ENCODE measurements at regions not wholly inside any gene's neighbourhood (a gene's known extent, or its start where the extent isn't known, plus 50 kb on each side); places are given as distances from the start of the nearest gene placed in this dataset.

DNA sequence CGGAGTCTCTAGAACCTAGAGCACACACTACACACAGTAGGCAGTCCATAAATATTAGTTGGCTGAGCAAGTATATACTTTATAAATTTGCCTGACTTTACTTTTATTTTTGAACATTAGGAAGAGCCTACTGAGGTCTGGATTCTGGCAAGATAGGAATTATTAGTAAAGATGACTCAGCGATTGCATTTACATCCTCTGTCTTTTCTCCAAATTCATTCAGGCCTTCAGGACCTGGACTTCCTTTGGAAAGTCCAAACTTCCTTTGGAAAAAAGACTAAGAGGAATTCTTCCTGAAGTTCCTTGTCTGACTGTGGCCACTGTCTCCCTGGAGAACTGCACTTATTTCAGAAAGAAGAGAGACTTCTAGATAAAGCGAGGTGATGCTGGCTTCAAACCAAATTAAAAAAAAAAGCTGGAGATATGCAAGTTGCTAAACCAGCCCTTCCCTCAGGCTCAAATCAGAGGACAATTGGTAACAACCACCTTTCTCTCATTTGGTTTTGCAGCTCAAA lies 251.3 kb downstream of the GAS1 start:
- DNase-seq (ENCODE audit: low spot score), result no peak

DNA sequence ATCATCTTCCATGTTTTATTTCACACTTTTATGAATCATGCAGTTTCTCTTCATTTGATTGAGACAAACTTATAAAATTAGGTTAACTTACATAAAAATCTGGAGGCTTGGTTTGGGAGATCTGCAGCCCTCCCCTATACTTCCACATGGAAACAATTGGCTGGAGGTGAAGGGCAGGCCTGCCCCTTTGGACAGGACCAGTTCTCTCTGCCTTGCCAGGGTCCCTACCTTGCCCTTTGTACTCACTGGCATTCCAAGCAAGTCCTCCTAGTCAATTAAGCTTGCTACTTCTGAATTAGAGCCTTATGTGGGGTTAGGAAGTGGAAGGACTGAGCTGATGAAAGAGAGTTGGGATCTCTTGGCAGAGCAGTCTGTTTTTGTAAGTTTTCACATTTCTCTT lies 257.3 kb downstream of the GAS1 start:
- no peak for DNase-seq (ENCODE audit: low spot score)

- no peak for DNase-seq (ENCODE audit: low spot score)
Observed at GRCh38 chr9:86687788-86688187, 259.5 kb downstream of the GAS1 start.

GRCh38 chr9:86685556-86685955 lies 261.8 kb downstream of the GAS1 start:
- no peak for DNase-seq (ENCODE audit: low spot score)

- no peak for DNase-seq (ENCODE audit: low spot score)
Observed at GRCh38 chr9:86684148-86684547, 263.2 kb downstream of the GAS1 start.

GRCh38 chr9:86682240-86682639 lies 265.1 kb downstream of the GAS1 start:
- no peak for DNase-seq (ENCODE audit: low spot score)

DNA sequence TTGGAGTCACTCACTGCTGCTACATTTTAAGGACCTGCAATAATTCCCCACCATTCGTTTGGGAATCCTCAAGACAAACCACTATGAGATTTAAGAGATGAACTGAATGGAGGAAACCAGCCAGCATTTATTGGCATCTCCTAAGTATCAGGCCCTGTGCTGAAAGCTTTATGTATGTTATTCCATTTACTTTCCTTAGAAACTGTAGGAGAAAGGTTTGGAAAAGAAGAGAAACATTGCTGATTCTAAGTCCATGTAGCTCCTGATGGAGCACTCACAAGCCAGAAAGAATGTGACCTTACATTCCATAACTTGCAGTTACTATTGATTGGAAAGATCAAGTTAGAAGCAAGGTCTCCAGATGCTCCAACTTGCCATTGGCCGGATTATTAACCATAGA lies 267.4 kb downstream of the GAS1 start:
- DNase-seq (ENCODE audit: low spot score), result no peak

- DNase-seq (ENCODE audit: low spot score), result no peak
Observed at GRCh38 chr9:86676396-86676795, 270.9 kb downstream of the GAS1 start.

DNA sequence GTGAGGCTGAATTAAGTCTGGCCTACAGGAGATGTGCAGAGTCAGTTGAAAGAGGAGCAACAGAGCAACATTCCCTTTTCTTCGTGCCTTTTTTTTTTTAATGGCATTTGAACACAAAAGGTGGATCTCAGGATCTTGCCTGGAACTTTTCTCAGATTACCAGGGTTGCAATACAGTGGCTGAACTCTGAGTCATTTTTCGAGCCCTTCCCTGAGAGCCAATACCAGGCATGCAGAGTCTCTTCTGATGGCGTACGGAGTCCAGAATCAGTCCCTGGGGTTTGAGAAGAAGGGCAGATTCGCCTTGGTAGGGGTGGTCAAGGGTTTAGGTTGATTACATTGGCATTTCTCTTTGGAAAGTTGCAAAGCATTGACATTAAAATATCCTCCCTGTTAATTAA lies 271.5 kb downstream of the GAS1 start:
- DNase-seq (ENCODE audit: low spot score), result no peak

GRCh38 chr9:86674487-86674886 lies 272.8 kb downstream of the GAS1 start:
- no peak for DNase-seq (ENCODE audit: low spot score)

DNA sequence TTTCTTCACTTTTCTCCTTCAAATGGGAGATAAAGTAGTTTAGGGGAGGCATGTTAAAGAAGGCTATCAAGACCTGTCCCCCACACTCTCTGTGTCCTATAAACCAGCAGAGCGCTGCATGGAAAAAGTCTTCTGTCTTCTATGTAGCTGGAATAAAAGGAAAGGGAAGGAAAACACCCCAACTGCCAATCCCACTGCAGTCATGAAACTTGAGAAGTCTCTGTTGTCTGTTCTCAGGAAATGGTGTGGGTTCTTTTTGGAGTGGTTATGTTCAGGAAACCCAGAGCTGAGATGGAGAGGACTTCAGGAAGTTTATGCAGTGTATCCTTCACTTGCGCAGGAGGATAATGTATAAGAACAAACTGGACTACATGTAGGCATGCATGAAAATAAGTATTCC lies 274.3 kb downstream of the GAS1 start:
- no peak for DNase-seq (ENCODE audit: low spot score)

GRCh38 chr9:86672301-86672700 lies 275.0 kb downstream of the GAS1 start:
- DNase-seq (ENCODE audit: low spot score), result no peak

DNA sequence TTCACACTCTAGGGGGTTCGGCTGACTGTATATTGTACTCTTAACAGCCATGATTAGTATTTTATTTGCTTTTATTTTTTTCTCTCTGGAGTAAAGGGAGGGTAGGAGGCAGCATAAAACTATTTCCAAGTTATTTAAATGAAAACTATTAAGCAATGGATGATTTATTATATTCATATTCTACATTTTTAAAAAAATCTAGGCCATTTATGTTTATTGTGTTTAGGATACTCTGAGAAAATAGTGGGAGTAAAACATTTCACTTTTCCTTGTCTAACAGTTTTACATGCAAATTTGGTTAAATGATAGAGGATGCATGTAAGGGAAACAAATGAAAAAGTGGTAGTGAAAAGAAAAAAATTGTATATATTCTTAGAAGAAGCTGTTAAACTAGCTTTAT lies 276.3 kb downstream of the GAS1 start:
- DNase-seq (ENCODE audit: low spot score), result no peak

GRCh38 chr9:86670536-86670935 lies 276.8 kb downstream of the GAS1 start:
- DNase-seq (ENCODE audit: low spot score), result no peak

DNA sequence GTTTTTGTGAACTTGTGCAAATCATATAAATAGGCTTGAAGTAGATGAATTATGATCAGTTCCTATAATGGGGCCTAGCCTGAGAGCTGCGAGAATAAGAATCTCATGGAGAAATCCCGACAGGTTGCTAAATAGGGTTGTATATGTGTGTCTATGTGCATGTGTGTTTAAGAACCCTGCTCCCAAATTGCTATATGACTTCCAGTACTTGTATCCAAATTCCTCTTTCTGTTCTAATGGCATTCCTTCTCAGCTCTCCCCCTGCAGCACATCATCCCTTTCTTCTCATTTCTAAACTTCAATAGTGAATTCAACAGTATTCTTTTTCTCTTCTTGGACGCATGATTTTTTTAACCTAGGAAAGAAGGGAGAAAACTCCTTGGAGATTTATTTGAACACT lies 277.2 kb downstream of the GAS1 start:
- DNase-seq (ENCODE audit: low spot score), result no peak

GRCh38 chr9:86669422-86669821 lies 277.9 kb downstream of the GAS1 start:
- DNase-seq (ENCODE audit: low spot score), result no peak

- DNase-seq (ENCODE audit: low spot score), result no peak
Observed at GRCh38 chr9:86668488-86668887, 278.8 kb downstream of the GAS1 start.

GRCh38 chr9:86667307-86667706 lies 280.0 kb downstream of the GAS1 start:
- DNase-seq (ENCODE audit: low spot score), result no peak

DNA sequence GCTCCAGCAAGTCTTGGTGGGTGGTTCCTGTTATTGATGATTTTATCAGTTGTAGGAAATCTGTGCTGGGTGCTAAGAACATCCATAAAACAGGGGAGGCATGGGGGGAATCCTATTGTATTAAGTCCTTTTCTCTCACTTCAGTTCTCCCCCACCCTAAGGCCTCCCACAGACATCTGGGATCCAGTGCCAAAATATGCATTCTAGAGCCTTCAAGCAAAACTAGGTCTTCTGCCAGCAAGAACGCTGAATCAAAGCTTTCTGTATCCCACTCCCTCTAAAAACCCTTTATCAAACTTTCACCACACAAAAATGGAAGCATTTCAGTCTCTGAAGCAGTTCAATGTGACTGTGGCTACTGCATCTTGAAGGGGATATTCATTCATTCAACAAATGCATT lies 281.9 kb downstream of the GAS1 start:
- no peak for DNase-seq (ENCODE audit: low spot score)

GRCh38 chr9:86664603-86665002 lies 282.7 kb downstream of the GAS1 start:
- DNase-seq (ENCODE audit: low spot score), result no peak

- no peak for DNase-seq (ENCODE audit: low spot score)
Observed at GRCh38 chr9:86663905-86664304, 283.4 kb downstream of the GAS1 start.

DNA sequence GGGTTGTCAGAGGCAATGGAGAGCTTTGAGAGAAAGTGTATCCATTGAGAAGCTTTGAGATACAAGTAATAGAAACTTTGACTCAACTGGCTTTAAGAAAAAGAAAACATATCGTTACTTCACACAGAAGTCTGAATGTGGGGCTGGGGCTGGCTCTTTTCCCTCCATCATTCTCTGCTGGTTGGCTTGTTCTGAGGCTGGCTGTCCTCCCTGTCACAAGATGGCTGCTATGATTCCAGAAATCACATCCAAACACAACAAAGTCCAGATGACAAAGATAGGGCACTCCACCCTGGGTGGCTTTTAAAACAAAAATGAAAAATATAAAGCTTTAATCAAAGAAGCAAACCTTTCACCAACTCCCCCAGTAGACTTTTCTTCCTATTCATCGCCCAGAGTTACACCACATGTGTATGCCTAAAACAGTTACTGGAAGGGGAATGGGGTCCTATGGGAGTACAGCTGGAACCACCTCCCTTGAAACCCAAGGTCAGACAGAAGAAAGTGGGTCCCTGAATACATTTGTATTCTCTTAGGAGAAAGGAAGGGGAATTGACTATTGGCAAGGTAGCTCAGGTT lies 284.3 kb downstream of the GAS1 start:
- DNase-seq (ENCODE audit: low spot score), result no peak

DNA sequence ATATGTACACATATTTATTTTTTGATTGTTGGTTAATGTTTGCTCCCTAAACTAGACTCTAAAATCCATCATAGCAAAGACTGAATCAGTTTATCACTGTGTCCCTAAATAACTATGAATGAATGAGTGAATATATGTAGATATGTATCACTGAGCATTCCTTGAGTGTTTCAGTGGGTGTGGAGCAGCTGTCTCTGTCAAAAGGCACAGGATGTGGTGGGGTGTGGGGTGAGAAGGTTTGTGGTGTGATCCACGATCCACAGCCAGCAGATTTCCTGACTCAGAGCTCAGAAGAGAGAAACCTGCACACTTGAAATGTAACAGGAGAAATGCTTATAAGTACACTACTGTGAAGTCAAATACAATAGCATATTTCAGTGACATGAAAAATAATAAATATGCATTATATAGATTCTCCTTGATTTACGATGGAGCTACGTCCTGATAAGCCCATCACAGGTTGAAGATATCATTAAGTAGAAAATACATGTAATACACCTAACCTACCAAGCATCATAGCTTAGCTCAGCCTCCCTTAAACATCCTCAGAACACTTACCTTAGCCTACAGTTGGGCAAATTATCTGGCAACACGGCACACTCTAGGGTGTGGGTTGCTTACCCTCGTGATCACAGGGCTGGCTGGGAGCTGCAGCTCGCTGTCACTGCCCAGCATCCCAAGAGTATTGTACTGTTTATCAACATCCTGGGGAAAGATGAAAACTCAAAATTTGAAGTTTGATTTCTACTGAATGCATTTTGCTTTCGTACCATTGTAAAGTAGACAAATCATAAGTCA lies 287.0 kb downstream of the GAS1 start:
- DNase-seq (ENCODE audit: low spot score), result no peak

All from LoVo (cell line).